Neural cell (in vitro differentiated cells): ENCODE measurements at regions not wholly inside any gene's neighbourhood (a gene's known extent, or its start where the extent isn't known, plus 50 kb on each side); places are given as distances from the start of the nearest gene placed in this dataset.

Source experiments
- H2AFZ ChIP-seq: fragments of 200-600, 300-800 bp; sonication (generic), shearing (Covaris generic); 2 replicates; pipeline ENCODE4 v1.6.0; 2014; ENCODE audit warnings: low read depth, mild to moderate bottlenecking, antibody characterized with exemption, low read length, moderate library complexity
- H3F3A ChIP-seq: fragments of 200-600 bp; shearing (Covaris generic); 2 replicates; pipeline ENCODE4 v1.6.1; 2016; ENCODE audit warnings: mild to moderate bottlenecking, moderate library complexity, mixed read lengths, antibody characterized with exemption, low read length; ENCODE audit not compliant: insufficient read depth, poor library complexity, severe bottlenecking
- H3K27ac ChIP-seq: fragments of 200-600, 300-800 bp; sonication (generic), shearing (Covaris generic); 2 replicates; pipeline ENCODE4 v1.5.1; 2014; ENCODE audit warnings: mild to moderate bottlenecking, low read length, moderate library complexity
- H3K27me3 ChIP-seq: fragments of 300-800, 200-600 bp; sonication (generic), shearing (Covaris generic); 2 replicates; pipeline ENCODE4 v1.6.0; 2014; ENCODE audit warnings: mild to moderate bottlenecking, low read depth, low read length, moderate library complexity; ENCODE audit not compliant: insufficient read depth
- H3K36me3 ChIP-seq: fragments of 300-800, 200-600 bp; sonication (generic), shearing (Covaris generic); 2 replicates; pipeline ENCODE4 v1.5.1; 2014; ENCODE audit warnings: mild to moderate bottlenecking, antibody characterized with exemption, low read length, moderate library complexity; ENCODE audit not compliant: insufficient read depth
- H3K4me2 ChIP-seq: fragments of 300-800, 200-600 bp; sonication (generic), shearing (Covaris generic); 2 replicates; pipeline ENCODE4 v1.6.0; 2014; ENCODE audit warnings: mild to moderate bottlenecking, low read length
- H3K4me3 ChIP-seq: fragments of 300-800, 200-600 bp; sonication (generic), shearing (Covaris generic); 2 replicates; pipeline ENCODE4 v1.5.1; 2014; ENCODE audit warnings: mild to moderate bottlenecking, low read length, moderate library complexity
- H3K79me2 ChIP-seq: fragments of 200-600 bp; shearing (Covaris generic); replicated peaks from 2 replicates; pipeline ENCODE4 v1.6.0; 2014; ENCODE audit warnings: mild to moderate bottlenecking, low read length, moderate library complexity; ENCODE audit not compliant: insufficient read depth
- H3K9ac ChIP-seq: fragments of 300-800, 200-600 bp; sonication (generic), shearing (Covaris generic); 2 replicates; pipeline ENCODE4 v1.6.1; 2016; ENCODE audit warnings: mild to moderate bottlenecking, low read length, mixed read lengths
- H3K9me2 ChIP-seq: fragments of 200-600 bp; shearing (Covaris generic); 2 replicates; pipeline ENCODE4 v1.6.1; 2016; ENCODE audit warnings: mild to moderate bottlenecking, low read length, mixed read lengths; ENCODE audit not compliant: insufficient read depth
- H3K9me3 ChIP-seq: fragments of 200-600, 300-800 bp; sonication (generic), shearing (Covaris generic); 2 replicates; pipeline ENCODE4 v1.6.1; 2016; ENCODE audit warnings: mild to moderate bottlenecking, mixed run types, low read length, moderate library complexity, mixed read lengths
- H4K20me1 ChIP-seq: fragments of 200-600 bp; shearing (Covaris generic); 2 replicates; pipeline ENCODE4 v1.6.1; 2016; ENCODE audit warnings: mild to moderate bottlenecking, mixed run types; ENCODE audit not compliant: insufficient read depth
- CTCF ChIP-seq: fragments of 450-650 bp; IDR thresholded peaks from 2 replicates; pipeline ENCODE4 v1.5.1; 2014; ENCODE audit warnings: antibody characterized with exemption, mild to moderate bottlenecking, moderate library complexity; ENCODE audit not compliant: poor library complexity, severe bottlenecking
- EP300 ChIP-seq: fragments of 450-650 bp; conservative IDR thresholded peaks from 2 replicates; pipeline ENCODE4 v1.6.1; 2014; ENCODE audit warnings: antibody characterized with exemption, mild to moderate bottlenecking, moderate library complexity; ENCODE audit not compliant: poor library complexity, severe bottlenecking
- EZH2 ChIP-seq: fragments of 200-600, 300-800 bp; shearing (Covaris generic), sonication (generic); IDR thresholded peaks from 2 replicates; pipeline ENCODE4 v1.6.1; 2014; ENCODE audit warnings: antibody characterized with exemption, low read length, borderline replicate concordance, mild to moderate bottlenecking; ENCODE audit not compliant: insufficient read depth, poor library complexity, severe bottlenecking
- MXI1 ChIP-seq: fragments of 450-650 bp; conservative IDR thresholded peaks from 2 replicates; pipeline ENCODE4 v1.6.1; 2014; ENCODE audit warnings: antibody characterized with exemption, mild to moderate bottlenecking; ENCODE audit not compliant: poor library complexity, severe bottlenecking
- POLR2AphosphoS5 ChIP-seq: IDR thresholded peaks from 2 replicates; pipeline ENCODE4 v1.6.1; 2012
- RAD21 ChIP-seq: fragments of 450-650 bp; conservative IDR thresholded peaks from 2 replicates; pipeline ENCODE4 v1.6.1; 2014; ENCODE audit warnings: antibody characterized with exemption, mild to moderate bottlenecking, moderate library complexity
- SMC3 ChIP-seq: fragments of 450-650 bp; conservative IDR thresholded peaks from 2 replicates; pipeline ENCODE4 v1.6.1; 2014; ENCODE audit warnings: antibody characterized with exemption, mild to moderate bottlenecking, moderate library complexity; ENCODE audit not compliant: poor library complexity
- TAF1 ChIP-seq: IDR thresholded peaks from 2 replicates; pipeline ENCODE4 v1.6.1; 2012; ENCODE audit warnings: low read depth
- TF ChIP-seq, protein P1 (sequence below): IDR thresholded peaks from 2 replicates; pipeline ENCODE4 v1.6.1; 2012; ENCODE audit warnings: borderline replicate concordance

DNA sequence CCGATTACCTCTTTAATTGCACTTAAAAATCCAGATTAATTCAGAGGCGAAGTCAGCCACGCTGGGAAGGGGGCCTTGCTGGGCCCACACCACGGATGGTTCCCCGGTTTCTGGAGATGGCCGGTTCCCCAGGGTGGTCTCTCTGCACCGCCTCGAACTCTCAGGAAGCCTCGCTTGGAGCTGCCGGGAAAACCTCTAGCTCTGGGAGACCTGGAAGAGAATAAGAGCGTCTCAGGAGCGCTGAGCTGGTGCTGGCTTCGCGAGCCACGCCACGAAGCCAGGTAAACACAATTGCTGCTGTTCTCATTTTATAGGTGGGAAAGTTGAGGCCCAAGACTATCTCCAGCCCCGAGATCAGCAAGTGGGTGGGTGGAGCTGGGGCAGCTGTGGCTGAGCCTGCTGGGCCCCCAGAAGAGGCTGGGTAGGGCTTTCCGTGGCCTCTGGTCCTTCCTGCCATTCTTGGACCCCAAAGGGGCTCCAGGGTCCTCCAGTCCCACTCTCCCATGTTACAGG lies 110.4 kb downstream of the MICALL2 start:
- Histone ChIP-seq H3K27ac (no peak overlapping the region), H3K79me2 (no peaks in the 10 kb centered on the region), H4K20me1 (no peaks in the 10 kb centered on the region), H3K4me2 (no peak overlapping the region), H3K9me2 (no peaks in the 10 kb centered on the region), H3K4me3 (no peak overlapping the region), H3K36me3 (no peaks in the 10 kb centered on the region), H3F3A (no peaks in the 10 kb centered on the region), H2AFZ (no peak overlapping the region), H3K27me3 (no peaks in the 10 kb centered on the region), H3K9me3 (no peaks in the 10 kb centered on the region), H3K9ac (no peak overlapping the region)
- TF ChIP-seq, protein P1, sequence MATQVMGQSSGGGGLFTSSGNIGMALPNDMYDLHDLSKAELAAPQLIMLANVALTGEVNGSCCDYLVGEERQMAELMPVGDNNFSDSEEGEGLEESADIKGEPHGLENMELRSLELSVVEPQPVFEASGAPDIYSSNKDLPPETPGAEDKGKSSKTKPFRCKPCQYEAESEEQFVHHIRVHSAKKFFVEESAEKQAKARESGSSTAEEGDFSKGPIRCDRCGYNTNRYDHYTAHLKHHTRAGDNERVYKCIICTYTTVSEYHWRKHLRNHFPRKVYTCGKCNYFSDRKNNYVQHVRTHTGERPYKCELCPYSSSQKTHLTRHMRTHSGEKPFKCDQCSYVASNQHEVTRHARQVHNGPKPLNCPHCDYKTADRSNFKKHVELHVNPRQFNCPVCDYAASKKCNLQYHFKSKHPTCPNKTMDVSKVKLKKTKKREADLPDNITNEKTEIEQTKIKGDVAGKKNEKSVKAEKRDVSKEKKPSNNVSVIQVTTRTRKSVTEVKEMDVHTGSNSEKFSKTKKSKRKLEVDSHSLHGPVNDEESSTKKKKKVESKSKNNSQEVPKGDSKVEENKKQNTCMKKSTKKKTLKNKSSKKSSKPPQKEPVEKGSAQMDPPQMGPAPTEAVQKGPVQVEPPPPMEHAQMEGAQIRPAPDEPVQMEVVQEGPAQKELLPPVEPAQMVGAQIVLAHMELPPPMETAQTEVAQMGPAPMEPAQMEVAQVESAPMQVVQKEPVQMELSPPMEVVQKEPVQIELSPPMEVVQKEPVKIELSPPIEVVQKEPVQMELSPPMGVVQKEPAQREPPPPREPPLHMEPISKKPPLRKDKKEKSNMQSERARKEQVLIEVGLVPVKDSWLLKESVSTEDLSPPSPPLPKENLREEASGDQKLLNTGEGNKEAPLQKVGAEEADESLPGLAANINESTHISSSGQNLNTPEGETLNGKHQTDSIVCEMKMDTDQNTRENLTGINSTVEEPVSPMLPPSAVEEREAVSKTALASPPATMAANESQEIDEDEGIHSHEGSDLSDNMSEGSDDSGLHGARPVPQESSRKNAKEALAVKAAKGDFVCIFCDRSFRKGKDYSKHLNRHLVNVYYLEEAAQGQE = no peak
- TF ChIP-seq EZH2 (no peak), CTCF (no peak), POLR2AphosphoS5 (no peak)

DNA sequence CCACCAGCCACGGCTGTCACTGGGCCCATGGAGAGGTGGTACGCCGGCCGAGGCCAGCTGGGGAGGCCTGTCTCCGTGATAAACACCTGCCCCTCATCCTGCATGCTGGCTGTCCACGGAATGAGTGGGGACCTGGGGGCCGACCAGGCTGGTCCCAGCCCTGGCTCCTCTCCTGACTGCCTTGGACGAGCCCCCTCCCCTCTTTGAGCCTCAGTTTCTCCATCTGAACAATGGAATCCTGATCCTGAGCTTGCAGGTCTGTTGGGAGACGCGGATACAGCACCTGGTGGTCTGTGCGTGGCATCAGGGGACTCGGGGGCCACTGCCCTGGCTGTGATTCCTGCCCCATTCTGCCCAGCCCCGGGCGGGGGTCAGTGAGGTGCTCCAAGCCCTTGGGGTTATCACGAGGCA lies 109.9 kb downstream of the MICALL2 start:
- Histone ChIP-seq H4K20me1 (no peaks in the 10 kb centered on the region), H3K4me2 (no peak overlapping the region), H3K9ac (no peak overlapping the region), H3K79me2 (no peaks in the 10 kb centered on the region), H3K27me3 (no peaks in the 10 kb centered on the region), H3K4me3 (no peak overlapping the region), H3K36me3 (no peaks in the 10 kb centered on the region), H2AFZ (no peak overlapping the region), H3K9me3 (no peaks in the 10 kb centered on the region), H3F3A (no peaks in the 10 kb centered on the region), H3K27ac (no peak overlapping the region), H3K9me2 (no peaks in the 10 kb centered on the region)
- TF ChIP-seq EZH2 = no peak
- no peak for TF ChIP-seq CTCF
- TF ChIP-seq TAF1 = no peak
- no peak for TF ChIP-seq EP300
- TF ChIP-seq, protein P1 = no peak
- TF ChIP-seq POLR2AphosphoS5 = no peak
- no peak for TF ChIP-seq RAD21
- TF ChIP-seq SMC3 = no peak
- no peak for TF ChIP-seq MXI1
